ENCODE measurements at regions not wholly inside any gene's neighbourhood (a gene's known extent, or its start where the extent isn't known, plus 50 kb on each side); places are given as distances from the start of the nearest gene placed in this dataset.

DNA sequence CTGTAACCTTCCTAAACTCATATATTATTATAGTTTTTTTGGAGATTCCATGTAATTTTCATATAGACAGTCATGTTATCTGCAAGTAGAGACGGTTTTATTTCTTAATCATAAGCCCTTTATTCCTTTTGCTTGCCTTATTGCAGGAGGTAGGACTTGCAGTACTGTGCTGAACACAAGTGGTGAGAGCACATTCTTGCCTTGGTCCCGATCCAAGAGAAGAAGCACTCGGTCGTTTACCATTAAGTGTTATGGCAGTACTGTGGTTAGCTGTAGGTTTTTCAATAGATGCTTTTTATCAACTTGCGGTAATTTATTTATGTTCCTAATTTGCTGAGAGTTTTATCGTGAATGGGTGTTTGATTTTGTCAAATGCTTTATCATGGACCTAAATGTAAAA, 305.7 kb downstream of the DYSF start:
- Histone ChIP-seq H3K36me3 (ENCODE audit: low read length) (no peaks in the 10 kb centered on the region), H3K9ac (ENCODE audit: low read length) (no peak overlapping the region), H3K4me2 (ENCODE audit: low read depth, low read length, poor library complexity, severe bottlenecking) (no peak overlapping the region), H3K9me3 (ENCODE audit: insufficient read depth, low read length) (no peaks in the 10 kb centered on the region), H3K27ac (ENCODE audit: low read depth, low read length) (no peak overlapping the region), H3K4me3 (ENCODE audit: insufficient read depth, low read length, poor library complexity, severe bottlenecking) (no peak overlapping the region), H3K9me2 (replicated peaks; ENCODE audit: insufficient read depth, low read length) (no peaks in the 10 kb centered on the region), H3K27me3 (ENCODE audit: low read length) (no peaks in the 10 kb centered on the region), H4K20me1 (ENCODE audit: low read depth, low read length) (no peaks in the 10 kb centered on the region), H3K79me2 (ENCODE audit: insufficient read depth, low read length) (no peaks in the 10 kb centered on the region), H2AFZ (ENCODE audit: low read depth, low read length, severe bottlenecking) (no peak overlapping the region), H3F3A (ENCODE audit: insufficient read depth) (no peaks in the 10 kb centered on the region)
- no peak for TF ChIP-seq EZH2phosphoT487 (conservative IDR thresholded peaks at IDR 0.05; ENCODE audit: low read length)
- TF ChIP-seq CTCF (IDR thresholded peaks at IDR 0.05; ENCODE audit: insufficient read depth, low read length, poor library complexity, severe bottlenecking) = no peak

- no peaks in the 10 kb centered on the region for H3K79me2 ChIP-seq (ENCODE audit: insufficient read depth, low read length)
- no peaks in the 10 kb centered on the region for H3K27me3 ChIP-seq (ENCODE audit: low read length)
- no peaks in the 10 kb centered on the region for H3K9me3 ChIP-seq (ENCODE audit: insufficient read depth, low read length)
- H3F3A ChIP-seq (ENCODE audit: insufficient read depth) = no peaks in the 10 kb centered on the region
- H3K36me3 ChIP-seq (ENCODE audit: low read length) = no peaks in the 10 kb centered on the region
- no peaks in the 10 kb centered on the region for H3K9me2 ChIP-seq (replicated peaks; ENCODE audit: insufficient read depth, low read length)
- no peaks in the 10 kb centered on the region for H4K20me1 ChIP-seq (ENCODE audit: low read depth, low read length)
- H3K27ac ChIP-seq (ENCODE audit: low read depth, low read length) = no peak overlapping the region
- H3K9ac ChIP-seq (ENCODE audit: low read length) = no peak overlapping the region
- H3K4me2 ChIP-seq (ENCODE audit: low read depth, low read length, poor library complexity, severe bottlenecking) = no peak overlapping the region
- no peak overlapping the region for H2AFZ ChIP-seq (ENCODE audit: low read depth, low read length, severe bottlenecking)
- no peak overlapping the region for H3K4me3 ChIP-seq (ENCODE audit: insufficient read depth, low read length, poor library complexity, severe bottlenecking)
- TF ChIP-seq EZH2phosphoT487 (conservative IDR thresholded peaks at IDR 0.05; ENCODE audit: low read length) = no peak
- TF ChIP-seq CTCF (IDR thresholded peaks at IDR 0.05; ENCODE audit: insufficient read depth, low read length, poor library complexity, severe bottlenecking) = no peak
These were observed 304.0 kb downstream of the DYSF start for GRCh38 chr2:71757351-71757750.

- no peaks in the 10 kb centered on the region for H3K79me2 ChIP-seq (ENCODE audit: insufficient read depth, low read length)
- no peaks in the 10 kb centered on the region for H3K36me3 ChIP-seq (ENCODE audit: low read length)
- H3K9me2 ChIP-seq (replicated peaks; ENCODE audit: insufficient read depth, low read length) = no peaks in the 10 kb centered on the region
- H3K4me2 ChIP-seq (ENCODE audit: low read depth, low read length, poor library complexity, severe bottlenecking) = no peak overlapping the region
- no peaks in the 10 kb centered on the region for H4K20me1 ChIP-seq (ENCODE audit: low read depth, low read length)
- H3K4me3 ChIP-seq (ENCODE audit: insufficient read depth, low read length, poor library complexity, severe bottlenecking) = no peak overlapping the region
- H3K27me3 ChIP-seq (ENCODE audit: low read length) = no peaks in the 10 kb centered on the region
- no peaks in the 10 kb centered on the region for H3K9me3 ChIP-seq (ENCODE audit: insufficient read depth, low read length)
- H2AFZ ChIP-seq (ENCODE audit: low read depth, low read length, severe bottlenecking) = no peak overlapping the region
- H3F3A ChIP-seq (ENCODE audit: insufficient read depth) = no peaks in the 10 kb centered on the region
- H3K9ac ChIP-seq (ENCODE audit: low read length) = no peak overlapping the region
- TF ChIP-seq EZH2phosphoT487 (conservative IDR thresholded peaks at IDR 0.05; ENCODE audit: low read length) (no peak), CTCF (IDR thresholded peaks at IDR 0.05; ENCODE audit: insufficient read depth, low read length, poor library complexity, severe bottlenecking) (no peak)
- H3K27ac ChIP-seq (ENCODE audit: low read depth, low read length) = no peak overlapping the region
These were observed 303.0 kb downstream of the DYSF start for GRCh38 chr2:71756280-71756906.
